ENCODE measurements at regions not wholly inside any gene's neighbourhood (a gene's known extent, or its start where the extent isn't known, plus 50 kb on each side); places are given as distances from the start of the nearest gene placed in this dataset.
"Not testable (repeated sequence)": the region's sequence is repeated elsewhere in the genome, so short reads cannot be mapped to it uniquely, and the experiment has no call there.

GRCh38 chr9:101832486-101832885 lies 94.0 kb upstream of the GRIN3A start (continued):
- TF ChIP-seq TCF12 (IDR thresholded peaks at IDR 0.05) (no peak), RFX5 (IDR thresholded peaks at IDR 0.05; ENCODE audit: low read length) (no peak), NRF1 (IDR thresholded peaks at IDR 0.05; ENCODE audit: low read depth, low read length) (no peak), RCOR1 (IDR thresholded peaks at IDR 0.05; ENCODE audit: low read length) (no peak), SIN3A (IDR thresholded peaks at IDR 0.05; ENCODE audit: borderline replicate concordance, low read depth, low read length) (no peak), PBX3 (IDR thresholded peaks at IDR 0.05) (no peak)
- TF ChIP-seq, protein P1, sequence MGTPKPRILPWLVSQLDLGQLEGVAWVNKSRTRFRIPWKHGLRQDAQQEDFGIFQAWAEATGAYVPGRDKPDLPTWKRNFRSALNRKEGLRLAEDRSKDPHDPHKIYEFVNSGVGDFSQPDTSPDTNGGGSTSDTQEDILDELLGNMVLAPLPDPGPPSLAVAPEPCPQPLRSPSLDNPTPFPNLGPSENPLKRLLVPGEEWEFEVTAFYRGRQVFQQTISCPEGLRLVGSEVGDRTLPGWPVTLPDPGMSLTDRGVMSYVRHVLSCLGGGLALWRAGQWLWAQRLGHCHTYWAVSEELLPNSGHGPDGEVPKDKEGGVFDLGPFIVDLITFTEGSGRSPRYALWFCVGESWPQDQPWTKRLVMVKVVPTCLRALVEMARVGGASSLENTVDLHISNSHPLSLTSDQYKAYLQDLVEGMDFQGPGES (IDR thresholded peaks at IDR 0.05; ENCODE audit: low read depth, low read length): no peak

- H3K9me3 ChIP-seq; H3K27ac ChIP-seq (ENCODE audit: low read depth in 2 of 2, low read length in 1 of 2); DNase-seq; H3K36me3 ChIP-seq (replicated peaks in 1 of 2; ENCODE audit: control insufficient read depth in 1 of 2, insufficient read depth in 2 of 2, low read length in 1 of 2); POLR2A ChIA-PET; CTCF ChIA-PET; H3K9me2 ChIP-seq; H3K27me3 ChIP-seq (ENCODE audit: insufficient read depth); H2AFZ ChIP-seq (ENCODE audit: low read depth); H3K9ac ChIP-seq; H3K4me3 ChIP-seq (ENCODE audit: low read depth in 2 of 2, low read length in 1 of 2); H3F3A ChIP-seq (replicated peaks; ENCODE audit: insufficient read depth); H3K4me1 ChIP-seq (ENCODE audit: control insufficient read depth in 1 of 2, insufficient read depth in 2 of 2, low read depth in 1 of 2, low read length in 1 of 2); H4K20me1 ChIP-seq (ENCODE audit: insufficient read depth); H3K79me2 ChIP-seq (ENCODE audit: insufficient read depth); H3K4me2 ChIP-seq: not testable (repeated sequence)
- 0% methylated on average over 1 of the region's 1 CpG for WGBS (ENCODE audit: low lambda C conversion rate)
Observed at GRCh38 chr9:101821450-101821849, 83.0 kb upstream of the GRIN3A start.

- H3K4me3 ChIP-seq (ENCODE audit: low read depth in 2 of 2, low read length in 1 of 2); H3K36me3 ChIP-seq (replicated peaks in 1 of 2; ENCODE audit: control insufficient read depth in 1 of 2, insufficient read depth in 2 of 2, low read length in 1 of 2); H3F3A ChIP-seq (replicated peaks; ENCODE audit: insufficient read depth); H3K4me2 ChIP-seq; H3K9me3 ChIP-seq; H3K9me2 ChIP-seq; H3K27ac ChIP-seq (ENCODE audit: low read depth in 2 of 2, low read length in 1 of 2); H3K79me2 ChIP-seq (ENCODE audit: insufficient read depth); H2AFZ ChIP-seq (ENCODE audit: low read depth); POLR2A ChIA-PET; H3K4me1 ChIP-seq (ENCODE audit: control insufficient read depth in 1 of 2, insufficient read depth in 2 of 2, low read depth in 1 of 2, low read length in 1 of 2); H3K9ac ChIP-seq; H4K20me1 ChIP-seq (ENCODE audit: insufficient read depth); CTCF ChIA-PET; DNase-seq; H3K27me3 ChIP-seq (ENCODE audit: insufficient read depth): not testable (repeated sequence)
Observed at GRCh38 chr9:101820983-101821382, 82.5 kb upstream of the GRIN3A start.

- H3K9ac ChIP-seq: no peak overlapping the region
- H3F3A ChIP-seq (replicated peaks; ENCODE audit: insufficient read depth): no peaks in the 10 kb centered on the region
- H3K9me2 ChIP-seq: no peaks in the 10 kb centered on the region
- 0% methylated on average over 1 of the region's 1 CpG for WGBS (ENCODE audit: low lambda C conversion rate)
- no peaks in the 10 kb centered on the region for H3K27me3 ChIP-seq (ENCODE audit: insufficient read depth)
- no peaks in the 10 kb centered on the region for H3K36me3 ChIP-seq (replicated peaks in 1 of 2; ENCODE audit: control insufficient read depth in 1 of 2, insufficient read depth in 2 of 2, low read length in 1 of 2)
- ChIA-PET POLR2A (no interaction called here), CTCF (no interaction called here)
- H4K20me1 ChIP-seq (ENCODE audit: insufficient read depth): no peaks in the 10 kb centered on the region
- no peak overlapping the region for H3K27ac ChIP-seq (ENCODE audit: low read depth in 2 of 2, low read length in 1 of 2)
- H2AFZ ChIP-seq (ENCODE audit: low read depth): no peak overlapping the region
- H3K4me2 ChIP-seq: no peak overlapping the region
- DNase-seq: no peak
- no peaks in the 10 kb centered on the region for H3K79me2 ChIP-seq (ENCODE audit: insufficient read depth)
- no peak overlapping the region for H3K4me3 ChIP-seq (ENCODE audit: low read depth in 2 of 2, low read length in 1 of 2)
- H3K4me1 ChIP-seq (ENCODE audit: control insufficient read depth in 1 of 2, insufficient read depth in 2 of 2, low read depth in 1 of 2, low read length in 1 of 2): no peaks in the 10 kb centered on the region
- no peaks in the 10 kb centered on the region for H3K9me3 ChIP-seq
- TF ChIP-seq ELF1 (IDR thresholded peaks at IDR 0.05): no peak
- TF ChIP-seq EZH2phosphoT487 (IDR thresholded peaks at IDR 0.05; ENCODE audit: borderline replicate concordance, low read depth): no peak
- TF ChIP-seq TEAD4 (IDR thresholded peaks at IDR 0.05; ENCODE audit: borderline replicate concordance, insufficient read depth): no peak
- TF ChIP-seq FOSL2 (IDR thresholded peaks at IDR 0.05; ENCODE audit: borderline replicate concordance, low read depth): no peak
- TF ChIP-seq, protein P2, sequence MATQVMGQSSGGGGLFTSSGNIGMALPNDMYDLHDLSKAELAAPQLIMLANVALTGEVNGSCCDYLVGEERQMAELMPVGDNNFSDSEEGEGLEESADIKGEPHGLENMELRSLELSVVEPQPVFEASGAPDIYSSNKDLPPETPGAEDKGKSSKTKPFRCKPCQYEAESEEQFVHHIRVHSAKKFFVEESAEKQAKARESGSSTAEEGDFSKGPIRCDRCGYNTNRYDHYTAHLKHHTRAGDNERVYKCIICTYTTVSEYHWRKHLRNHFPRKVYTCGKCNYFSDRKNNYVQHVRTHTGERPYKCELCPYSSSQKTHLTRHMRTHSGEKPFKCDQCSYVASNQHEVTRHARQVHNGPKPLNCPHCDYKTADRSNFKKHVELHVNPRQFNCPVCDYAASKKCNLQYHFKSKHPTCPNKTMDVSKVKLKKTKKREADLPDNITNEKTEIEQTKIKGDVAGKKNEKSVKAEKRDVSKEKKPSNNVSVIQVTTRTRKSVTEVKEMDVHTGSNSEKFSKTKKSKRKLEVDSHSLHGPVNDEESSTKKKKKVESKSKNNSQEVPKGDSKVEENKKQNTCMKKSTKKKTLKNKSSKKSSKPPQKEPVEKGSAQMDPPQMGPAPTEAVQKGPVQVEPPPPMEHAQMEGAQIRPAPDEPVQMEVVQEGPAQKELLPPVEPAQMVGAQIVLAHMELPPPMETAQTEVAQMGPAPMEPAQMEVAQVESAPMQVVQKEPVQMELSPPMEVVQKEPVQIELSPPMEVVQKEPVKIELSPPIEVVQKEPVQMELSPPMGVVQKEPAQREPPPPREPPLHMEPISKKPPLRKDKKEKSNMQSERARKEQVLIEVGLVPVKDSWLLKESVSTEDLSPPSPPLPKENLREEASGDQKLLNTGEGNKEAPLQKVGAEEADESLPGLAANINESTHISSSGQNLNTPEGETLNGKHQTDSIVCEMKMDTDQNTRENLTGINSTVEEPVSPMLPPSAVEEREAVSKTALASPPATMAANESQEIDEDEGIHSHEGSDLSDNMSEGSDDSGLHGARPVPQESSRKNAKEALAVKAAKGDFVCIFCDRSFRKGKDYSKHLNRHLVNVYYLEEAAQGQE (IDR thresholded peaks at IDR 0.05; ENCODE audit: low read depth, low read length): no peak
- TF ChIP-seq RXRA (IDR thresholded peaks at IDR 0.05; ENCODE audit: borderline replicate concordance, low read depth): no peak
- TF ChIP-seq YY1 (IDR thresholded peaks at IDR 0.05; ENCODE audit: low read depth): no peak
- TF ChIP-seq RAD21 (IDR thresholded peaks at IDR 0.05; ENCODE audit: low read length): no peak
- no peak for TF ChIP-seq USF2 (IDR thresholded peaks at IDR 0.05; ENCODE audit: borderline replicate concordance, low read depth, low read length)
Observed at GRCh38 chr9:101814064-101814463, 75.6 kb upstream of the GRIN3A start.
